NCI-H748 (cell line): ENCODE measurements at regions not wholly inside any gene's neighbourhood (a gene's known extent, or its start where the extent isn't known, plus 50 kb on each side); places are given as distances from the start of the nearest gene placed in this dataset.

Source experiments
- DNase-seq: peaks from one replicate; lab custom pipeline; 2025; ENCODE audit not compliant: unreplicated experiment; lab: John Stamatoyannopoulos, UW

DNA sequence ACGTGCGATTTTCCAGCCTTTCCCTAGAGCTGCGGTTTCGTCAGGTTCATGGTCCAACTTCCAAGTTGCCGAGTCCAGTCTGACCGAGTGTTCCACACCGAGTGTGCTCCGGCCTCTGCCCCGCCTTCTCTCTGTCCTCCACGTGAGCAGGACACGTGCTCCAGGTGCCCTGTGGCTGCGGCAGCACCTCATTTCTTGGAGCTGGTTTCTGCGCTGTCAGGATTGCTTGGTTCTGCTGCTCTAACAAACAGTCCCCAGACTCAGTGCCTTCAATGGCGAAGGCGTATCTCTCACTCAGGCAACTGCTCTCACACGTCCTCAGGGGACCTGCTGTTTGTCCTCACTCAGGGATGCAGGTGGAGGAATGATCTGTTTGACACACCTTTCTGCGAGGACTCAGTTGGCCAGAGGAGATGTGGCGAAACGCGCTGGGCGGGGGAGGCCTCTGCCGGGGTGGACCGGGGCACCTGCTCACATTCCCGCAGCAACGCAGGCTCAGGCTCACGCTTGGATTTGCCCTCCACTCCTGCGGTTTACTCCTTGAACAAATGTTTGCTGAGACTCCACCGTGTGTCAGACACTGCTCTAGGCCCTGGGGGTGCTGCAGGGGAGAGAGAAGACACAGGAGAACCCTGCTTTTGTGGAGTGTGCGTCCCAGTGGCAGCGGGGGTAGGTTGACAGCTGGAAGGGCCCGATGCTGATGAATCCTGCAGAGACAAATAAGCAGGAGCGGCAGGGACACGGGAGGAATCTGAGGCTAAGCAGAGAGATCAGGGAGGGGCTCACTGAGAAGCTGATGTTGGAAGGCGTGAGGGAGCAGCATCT is 63.4 kb upstream of the FBRSL1 start:
- DNase-seq: peak; percentile 24

DNA sequence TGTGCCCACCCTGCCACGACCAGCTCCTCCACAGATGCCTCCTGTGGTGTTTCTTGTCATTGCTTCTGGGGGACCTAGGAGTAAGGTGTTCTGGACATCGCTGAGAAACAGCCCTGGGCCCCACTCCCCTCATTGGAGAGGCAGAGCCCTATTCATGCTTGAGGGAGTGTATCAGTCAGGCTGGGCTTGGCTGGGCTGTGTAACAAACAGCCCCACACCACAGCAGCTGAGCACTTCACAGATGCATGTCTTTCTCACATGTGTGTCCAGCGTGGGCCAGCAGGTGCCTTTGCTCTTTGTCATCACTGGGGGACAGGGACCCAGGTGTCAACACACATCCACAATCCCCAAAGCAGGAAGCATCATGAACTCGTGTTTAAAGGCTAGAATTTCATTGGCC is 65.1 kb upstream of the FBRSL1 start:
- DNase-seq: no peak

DNA sequence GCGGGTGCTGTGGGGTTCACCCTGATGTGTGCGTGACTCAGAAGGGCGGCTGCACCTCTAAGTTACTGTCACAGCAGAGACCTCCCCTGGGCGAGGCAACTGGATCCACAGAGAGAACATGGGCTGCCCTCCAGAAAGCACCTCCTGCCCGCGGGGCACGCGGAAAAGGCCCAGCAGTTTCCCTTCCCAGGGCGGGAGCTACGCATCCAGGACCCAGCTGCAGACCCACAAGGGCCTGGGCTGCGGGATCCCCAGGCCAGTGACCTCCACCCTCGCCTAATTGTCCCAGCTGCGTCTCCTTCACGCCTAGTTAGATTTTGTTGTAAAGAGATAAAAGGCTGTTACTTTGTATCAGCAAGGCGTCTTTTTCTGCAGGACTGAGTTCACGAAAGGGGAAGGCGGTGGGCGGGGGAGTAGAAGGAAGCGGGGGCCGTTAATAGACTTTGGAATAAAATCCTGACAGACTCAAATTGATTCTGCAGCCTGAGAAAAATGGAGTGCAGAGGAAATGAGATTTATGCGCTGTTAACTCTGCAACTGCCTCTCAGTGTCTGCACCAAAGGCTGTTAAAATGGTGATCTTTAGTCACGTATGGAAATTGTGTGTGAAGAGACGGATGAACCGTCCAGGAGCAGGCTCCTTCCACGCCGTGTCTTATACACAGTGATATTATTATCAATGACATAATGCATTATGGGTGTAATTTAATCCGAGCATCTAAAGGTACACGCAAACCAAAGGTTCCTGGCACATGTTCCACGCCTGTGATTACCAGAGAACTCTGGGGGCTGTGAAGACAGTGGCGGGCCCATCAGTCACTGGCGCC is 65.9 kb upstream of the FBRSL1 start:
- no peak for DNase-seq

DNA sequence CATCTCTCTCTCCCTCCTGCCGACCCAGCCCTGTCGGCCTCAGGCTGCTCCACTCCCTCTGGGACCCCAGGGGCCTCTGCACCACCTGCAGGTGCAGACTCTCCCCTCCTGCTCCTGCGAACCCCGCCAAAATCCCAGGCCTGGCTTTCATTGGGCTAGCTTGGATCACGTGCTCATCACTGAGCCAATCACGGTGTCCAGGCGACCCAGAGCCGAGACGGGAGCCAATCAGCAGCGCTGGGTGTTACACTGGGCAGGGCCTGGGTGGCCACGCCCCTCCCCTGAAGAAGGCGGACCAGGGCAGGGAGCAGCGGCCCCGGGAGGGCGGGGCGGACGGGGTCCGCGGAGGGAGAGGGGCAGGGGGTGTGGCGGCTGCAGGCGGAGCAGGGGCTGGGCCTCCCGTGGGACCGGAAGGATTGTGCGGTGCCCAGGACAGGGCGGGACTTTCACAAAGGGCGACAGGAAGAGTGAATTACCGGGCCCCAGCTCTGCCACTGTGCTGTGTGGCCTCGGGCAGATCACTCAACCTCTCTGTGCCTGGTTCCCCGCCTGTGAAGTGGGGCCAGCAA is 66.6 kb upstream of the FBRSL1 start:
- peak; percentile 16 for DNase-seq

DNA sequence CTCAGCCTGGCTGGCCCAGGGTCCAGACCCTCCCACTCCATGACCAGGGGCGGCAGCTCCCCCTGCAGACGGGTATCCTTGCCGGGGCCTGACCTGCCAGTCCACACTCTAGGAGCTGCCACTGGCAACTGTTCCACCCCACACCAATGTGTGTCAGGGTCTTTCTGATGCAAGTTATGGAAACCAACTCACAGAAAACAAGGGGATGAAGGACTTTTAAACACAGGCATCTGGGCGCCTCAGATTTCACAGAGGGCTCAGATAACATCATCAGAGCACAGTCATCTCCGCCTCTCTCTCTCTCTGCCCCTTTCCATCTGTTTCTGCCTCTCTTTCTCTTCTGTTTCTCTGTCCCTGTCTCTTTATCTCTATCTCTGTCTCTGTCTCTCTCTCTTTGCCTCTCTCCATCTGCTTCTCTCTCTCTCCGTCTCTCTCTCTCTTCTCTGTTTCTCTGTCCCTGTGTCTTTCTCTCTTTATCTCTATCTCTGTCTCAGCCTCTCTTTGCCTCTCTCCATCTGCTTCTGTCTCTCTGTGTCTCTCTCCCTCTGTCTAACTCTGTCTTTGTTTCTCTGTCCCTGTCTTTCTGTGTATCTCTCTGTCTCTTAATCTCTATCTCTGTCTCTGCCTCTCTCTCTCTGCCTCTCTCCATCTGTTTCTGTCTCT is 67.4 kb upstream of the FBRSL1 start:
- DNase-seq: peak; percentile 15

DNA sequence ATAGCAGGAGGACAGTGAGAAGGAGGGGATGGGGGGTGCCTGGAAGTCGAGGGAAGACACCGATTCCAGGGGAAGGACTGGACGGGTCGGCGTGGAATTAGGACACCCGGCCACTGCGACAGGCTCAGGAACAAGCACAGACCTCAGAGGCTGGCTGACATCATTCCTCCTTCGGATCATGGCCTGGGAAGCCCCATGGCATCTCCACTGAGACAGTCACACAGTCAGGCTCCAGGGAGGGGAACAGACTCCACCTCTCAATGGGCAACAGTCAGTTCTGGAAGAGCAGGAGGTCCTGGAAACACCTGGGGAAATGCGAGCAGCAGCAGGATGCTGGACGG is 67.9 kb upstream of the FBRSL1 start:
- no peak for DNase-seq

DNA sequence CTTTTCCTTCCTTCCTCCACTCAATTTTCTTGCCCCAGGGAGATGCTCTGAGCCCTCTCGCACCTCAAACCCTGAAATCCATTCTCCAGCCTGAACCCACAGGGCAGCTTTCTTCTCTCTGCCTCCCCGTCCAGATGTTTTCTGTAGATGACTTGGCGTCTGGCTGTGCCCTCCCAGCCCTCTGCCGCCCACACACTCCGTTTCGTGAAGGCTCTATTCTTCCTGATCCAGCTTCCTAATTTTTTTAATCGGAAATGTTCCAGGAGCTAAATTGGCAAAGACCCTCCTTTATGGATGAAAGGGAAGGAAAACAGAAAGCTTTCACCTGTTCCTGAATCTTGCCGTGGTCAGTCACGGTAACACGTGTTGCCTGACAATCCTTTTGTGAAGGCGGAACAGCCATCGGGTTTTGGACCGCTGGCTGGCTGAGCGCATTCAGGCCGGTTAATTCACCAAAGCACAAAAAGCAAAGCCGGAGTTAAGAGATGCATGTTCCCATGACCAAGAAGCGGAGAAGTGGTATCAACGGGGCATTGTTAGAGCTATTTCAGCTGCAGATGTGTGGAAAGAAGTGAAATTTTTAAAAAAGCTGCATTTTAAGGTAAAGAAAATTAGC is 70.2 kb upstream of the FBRSL1 start:
- DNase-seq: no peak

DNA sequence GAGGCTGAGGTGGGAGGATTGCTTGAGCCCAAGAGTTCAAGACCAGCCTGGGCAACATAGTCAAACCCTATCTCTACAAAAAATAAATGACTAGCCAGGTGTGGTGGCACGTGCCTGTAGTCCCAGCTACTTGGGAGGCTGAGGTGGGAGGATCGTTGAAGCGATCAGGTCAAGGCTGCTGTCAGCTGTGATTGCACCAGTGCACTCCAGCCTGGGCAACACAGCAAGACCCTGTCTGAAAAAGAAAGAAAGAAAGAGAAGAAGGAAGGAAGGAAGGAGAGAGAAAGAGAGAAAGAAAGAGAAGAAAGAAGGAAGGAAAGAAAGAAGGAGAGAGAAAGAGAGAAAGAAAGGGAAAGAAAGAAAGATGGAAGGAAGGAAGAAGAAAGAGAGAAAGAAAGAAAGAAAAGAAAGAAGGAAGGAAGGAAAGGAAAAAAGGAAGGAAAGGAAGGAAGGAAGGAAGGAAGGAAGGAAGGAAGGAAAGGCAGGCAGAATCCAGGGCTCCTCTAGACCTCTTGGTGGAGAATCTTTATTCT is 71.5 kb upstream of the FBRSL1 start:
- no peak for DNase-seq

DNA sequence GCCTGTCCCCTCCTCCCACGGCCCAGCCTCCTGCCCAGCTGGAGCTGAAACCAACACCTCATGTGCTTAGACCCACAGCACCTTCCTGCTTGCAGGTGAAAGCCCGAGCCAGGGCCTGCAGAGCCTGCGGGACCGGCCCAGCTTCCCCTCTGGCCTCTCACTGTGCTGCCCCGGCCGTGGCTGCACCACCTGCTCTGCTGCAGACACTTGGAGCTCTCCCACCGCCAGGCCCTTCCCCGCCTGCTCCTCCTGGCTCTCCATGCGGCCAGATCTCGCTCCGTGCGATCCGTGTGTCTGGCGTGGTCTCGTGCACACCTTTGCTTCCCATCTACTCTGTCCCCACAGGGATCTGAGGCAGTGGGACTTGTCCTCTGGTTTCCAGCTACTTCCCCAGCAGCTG is 72.2 kb upstream of the FBRSL1 start:
- DNase-seq: no peak

DNA sequence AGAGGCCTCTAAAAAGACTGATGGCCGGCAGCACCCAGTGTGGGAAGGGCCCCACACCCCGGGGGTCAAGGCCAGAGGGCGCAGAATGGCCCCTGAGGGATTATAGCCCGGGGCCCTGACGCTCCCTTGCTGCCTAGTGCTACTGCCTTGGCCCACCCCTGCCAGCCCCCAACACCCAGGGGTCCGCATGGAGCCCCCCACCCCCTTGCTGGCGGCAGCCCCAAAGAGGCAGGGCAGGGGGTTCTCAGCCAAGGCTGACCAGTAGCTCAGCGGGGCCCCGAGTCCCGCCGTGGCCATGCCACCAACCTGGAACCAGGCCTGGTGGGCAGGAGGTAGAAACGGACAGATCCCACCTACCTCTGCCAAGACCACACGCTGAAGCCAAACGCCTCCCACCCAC is 73.1 kb upstream of the FBRSL1 start:
- DNase-seq: no peak

DNA sequence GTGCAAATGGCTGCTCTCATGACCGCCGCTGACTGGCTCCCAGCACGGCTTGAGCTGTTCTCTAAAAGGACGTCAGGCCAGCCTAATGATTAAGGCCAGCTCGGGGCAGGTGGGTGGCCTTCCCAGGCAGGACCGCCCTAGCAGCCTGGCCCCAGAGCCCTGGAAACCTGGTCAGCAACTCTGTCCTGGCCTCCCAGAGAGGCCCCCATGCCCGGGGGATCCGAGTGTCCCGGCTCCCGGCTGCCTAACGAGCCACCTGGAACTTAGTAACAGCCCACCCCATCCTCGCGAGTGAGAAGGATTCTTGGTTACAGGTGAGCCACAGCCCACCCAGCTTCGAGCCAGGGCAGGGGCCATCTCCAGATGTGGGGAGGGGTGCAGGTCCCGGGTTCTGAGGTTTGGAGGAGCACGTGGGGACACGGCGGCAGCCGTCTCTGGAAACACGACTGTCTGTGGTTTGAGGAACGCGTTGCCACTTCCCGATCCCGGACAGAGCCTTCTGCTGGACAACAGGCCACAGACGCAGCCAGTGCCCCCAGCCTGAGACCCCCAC is 73.8 kb upstream of the FBRSL1 start:
- DNase-seq: no peak

DNA sequence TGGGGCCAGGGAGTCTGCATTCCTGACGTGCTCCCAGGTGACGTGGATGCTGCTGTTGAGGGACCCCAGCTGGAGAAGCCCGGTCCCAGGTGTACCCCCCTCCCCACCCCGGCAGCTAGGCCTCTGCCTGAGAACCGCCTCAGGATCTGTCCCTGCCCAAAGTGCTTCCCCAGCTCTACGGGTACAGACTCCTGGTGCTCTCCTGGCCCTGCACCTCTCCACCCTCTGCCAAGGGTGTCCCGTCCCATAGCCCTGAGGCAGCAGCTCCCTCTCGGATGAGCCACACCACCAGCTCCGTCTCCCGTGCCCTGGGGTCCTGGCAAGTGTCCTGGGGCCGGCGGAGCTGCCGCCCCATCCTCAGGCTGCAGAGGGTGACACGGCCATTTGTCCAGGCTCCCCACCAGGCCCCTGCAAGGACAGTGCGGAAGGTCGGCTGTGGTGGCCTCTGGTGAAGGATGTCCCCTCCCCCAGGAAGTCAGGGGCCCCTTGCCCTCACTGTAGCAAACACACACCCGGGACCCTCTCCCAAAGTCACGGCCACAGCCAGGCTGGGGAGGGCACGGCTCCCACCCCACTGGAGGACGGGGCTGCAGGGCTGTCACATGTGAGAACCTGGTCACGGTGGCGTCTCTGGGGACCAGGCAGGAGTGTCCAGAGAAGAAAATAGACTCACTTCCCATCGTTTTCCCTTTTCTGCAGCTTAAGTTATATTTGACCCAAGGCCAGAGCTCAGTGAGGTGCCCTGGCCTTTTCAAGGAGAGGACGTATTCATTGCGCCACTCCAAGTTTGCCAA is 74.4 kb upstream of the FBRSL1 start:
- DNase-seq: no peak

DNA sequence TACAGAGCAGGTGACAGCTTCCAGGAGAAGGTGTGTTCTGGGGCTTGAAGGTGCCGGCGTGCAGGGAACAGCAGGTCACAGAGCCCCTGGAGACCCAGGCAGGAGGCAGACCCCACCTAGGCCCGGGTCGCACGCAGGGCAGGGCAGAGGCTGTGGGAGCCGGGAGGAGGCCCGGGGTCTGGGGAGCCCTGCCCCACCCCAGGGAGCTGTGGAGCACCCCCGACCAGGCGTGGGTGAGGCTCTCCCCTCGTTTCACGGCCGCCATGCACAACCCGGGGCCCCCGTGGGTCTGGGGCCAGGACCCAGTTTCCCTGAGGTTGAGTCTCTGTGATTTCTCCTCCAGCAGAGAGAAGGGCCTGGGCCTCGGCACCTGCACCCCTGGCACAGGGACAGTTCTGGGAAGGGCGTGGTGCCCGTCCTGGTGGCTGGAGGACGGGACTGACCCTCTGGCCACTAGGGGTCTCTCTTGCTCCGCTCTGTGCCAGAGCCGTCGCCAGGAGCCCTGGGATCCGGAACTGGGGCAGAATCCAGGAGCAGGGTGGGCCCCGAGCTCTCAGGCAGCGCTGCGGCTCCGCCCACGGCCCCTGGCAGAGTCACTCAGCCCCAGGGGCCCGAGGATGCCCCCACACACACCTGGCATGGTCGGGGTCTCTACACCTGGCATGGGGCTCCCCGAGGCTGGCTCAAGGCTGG is 75.2 kb upstream of the FBRSL1 start:
- peak; percentile 82 for DNase-seq

DNA sequence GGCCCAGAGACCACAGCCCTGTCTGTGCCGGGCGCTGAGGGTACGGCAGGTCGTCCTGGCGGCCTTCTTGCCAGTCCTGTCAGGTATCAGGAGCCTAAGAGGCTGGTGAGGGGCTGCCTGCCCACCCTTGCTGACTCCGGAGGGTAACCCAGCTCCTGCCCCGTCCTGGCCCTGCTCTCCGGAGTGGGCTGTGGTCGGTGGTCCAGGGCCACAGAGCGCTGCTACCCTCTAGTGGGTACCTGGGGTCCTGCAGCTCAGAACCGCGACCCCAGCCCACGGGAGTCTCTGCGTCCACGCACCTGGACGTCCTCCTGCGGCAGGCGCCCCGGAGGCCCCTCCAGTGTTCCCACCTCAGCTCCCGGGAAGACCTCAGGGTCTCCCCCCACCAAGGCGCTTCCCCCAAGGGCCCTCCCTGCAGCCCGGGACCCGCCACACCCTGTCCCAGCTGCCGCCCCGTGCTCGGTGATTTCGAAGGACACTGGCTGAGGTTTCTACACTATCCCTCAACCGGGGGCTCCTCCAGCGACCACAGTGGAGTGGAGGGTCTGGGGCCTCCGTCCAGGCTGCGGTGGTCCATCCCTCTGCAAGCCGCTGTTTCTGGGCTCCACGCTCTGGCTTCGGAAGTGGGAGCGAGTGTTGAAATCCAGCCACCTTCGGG is 75.9 kb upstream of the FBRSL1 start:
- peak; percentile 31 for DNase-seq

DNA sequence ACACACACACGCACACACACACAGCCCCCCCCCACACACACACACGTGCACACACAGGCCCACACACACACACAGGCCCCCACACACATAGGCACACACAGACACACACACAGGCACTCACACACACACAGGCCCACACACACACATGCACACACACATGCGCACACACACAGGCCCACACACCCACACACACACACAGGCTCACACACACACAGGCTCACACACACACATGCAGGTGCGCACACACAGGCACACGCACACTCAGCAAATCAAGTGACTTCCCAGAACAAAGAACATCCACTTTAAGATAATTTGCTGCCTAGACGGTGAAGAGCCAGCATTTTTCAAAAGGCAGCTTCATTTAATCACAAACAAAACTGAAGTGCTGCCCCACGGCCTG is 78.5 kb upstream of the FBRSL1 start:
- peak; percentile 63 for DNase-seq

DNA sequence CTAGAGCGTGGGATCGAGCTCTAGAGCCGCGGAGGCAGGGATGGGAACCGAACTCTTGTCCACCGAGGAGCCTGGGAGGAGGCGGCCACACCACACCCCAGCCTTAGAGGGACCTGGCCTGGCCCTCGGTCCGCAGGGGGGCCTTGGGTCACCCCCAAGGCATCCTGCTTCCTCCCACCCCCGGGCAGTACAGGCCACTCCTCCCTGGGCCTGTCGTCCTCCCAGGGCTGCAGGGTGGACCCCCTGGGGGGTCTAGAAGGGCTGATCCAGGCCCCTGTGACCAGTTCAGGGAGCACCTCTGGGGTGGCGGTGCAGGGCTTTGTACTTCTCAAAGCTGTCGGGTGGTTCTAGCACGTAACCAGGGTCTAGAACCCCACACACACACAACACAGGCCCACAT is 79.1 kb upstream of the FBRSL1 start:
- DNase-seq: no peak

DNA sequence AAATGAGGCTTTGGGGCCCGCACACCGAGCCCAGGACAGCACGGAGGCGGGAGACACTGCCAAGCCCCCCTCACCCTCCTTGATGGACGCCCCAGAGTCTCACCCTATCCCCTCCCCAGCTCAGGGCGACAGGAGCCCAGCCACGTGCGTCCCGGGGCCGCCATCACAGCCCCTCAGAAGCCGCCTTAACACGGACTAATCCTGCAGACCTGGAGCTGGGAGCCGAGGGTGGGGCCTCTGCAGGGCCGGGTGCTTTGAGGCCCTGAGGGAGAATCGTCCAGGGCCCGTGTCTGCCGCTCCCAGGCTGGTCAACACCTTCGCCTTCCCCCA is 79.7 kb upstream of the FBRSL1 start:
- no peak for DNase-seq

DNA sequence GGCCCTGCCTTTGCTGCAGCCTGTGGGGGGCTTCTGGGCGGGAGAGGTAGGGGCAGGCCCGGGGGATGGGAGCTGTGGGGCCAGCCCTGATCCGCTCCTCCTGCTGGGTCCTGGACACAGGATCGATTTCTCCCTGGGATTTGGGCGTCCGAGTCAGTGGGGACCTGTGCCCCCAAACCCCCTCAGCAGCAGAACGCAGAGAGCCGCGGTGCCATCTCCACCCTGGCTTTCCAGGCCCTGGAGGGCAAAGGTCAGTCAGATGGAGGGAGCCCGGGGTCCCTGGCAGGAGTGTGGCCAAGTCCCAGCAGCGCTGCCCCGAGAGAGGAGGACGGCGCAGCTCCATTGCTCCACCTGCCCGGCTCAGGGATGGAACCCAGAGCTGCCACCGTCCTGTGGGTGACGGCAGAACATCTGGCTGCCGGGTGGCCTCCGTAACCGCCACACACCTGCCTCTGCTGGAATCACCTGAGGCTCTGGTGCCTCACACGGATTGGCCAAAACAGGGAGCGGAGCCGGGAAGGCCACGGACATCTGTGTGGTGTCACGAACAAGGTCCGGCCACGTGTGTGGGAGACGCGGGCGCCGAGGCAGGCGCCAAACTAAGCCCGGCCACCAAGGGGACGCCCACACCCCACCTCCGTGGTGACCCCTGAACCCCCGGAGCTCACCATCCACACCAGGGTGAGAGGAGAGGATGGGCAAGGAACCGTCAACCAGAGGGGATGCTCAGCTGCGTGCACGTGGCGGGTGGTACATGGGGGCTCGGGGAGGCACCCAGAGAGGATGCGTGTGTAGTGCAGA is 80.3 kb upstream of the FBRSL1 start:
- DNase-seq: no peak
